Dendritic cell treated with granulocyte-macrophage colony-stimulating factor and Interleukin-4, amounts not matched to agents 40 ng/mL and 50 ng/mL, for 4 days (primary cell): ENCODE measurements at regions not wholly inside any gene's neighbourhood (a gene's known extent, or its start where the extent isn't known, plus 50 kb on each side); places are given as distances from the start of the nearest gene placed in this dataset.

ENCODE experiments used
- H3K27ac Mint-ChIP-seq: one replicate; pipeline ENCODE4 v1.8.0; 2022; ENCODE audit warnings: mild to moderate bottlenecking, mixed read lengths
- H3K27me3 Mint-ChIP-seq: one replicate; pipeline ENCODE4 v1.8.0; 2022; ENCODE audit warnings: mild to moderate bottlenecking, mixed read lengths
- H3K36me3 Mint-ChIP-seq: one replicate; pipeline ENCODE4 v1.8.0; 2022; ENCODE audit warnings: low read depth, mixed read lengths
- H3K4me1 Mint-ChIP-seq: one replicate; pipeline ENCODE4 v1.8.0; 2022; ENCODE audit warnings: low read depth, mixed read lengths
- H3K4me3 Mint-ChIP-seq: one replicate; pipeline ENCODE4 v1.8.0; 2022; ENCODE audit warnings: mild to moderate bottlenecking, moderate library complexity, mixed read lengths
- H3K9me3 Mint-ChIP-seq: one replicate; pipeline ENCODE4 v1.8.0; 2022; ENCODE audit warnings: mixed read lengths
- intact Hi-C: fragments of 100-400 bp; cut with micrococcal nuclease; formaldehyde crosslinking; loops from one replicate; pipeline ENCODE4 v1.15.0; 2022

- H3K36me3 Mint-ChIP-seq = no peaks in the 10 kb centered on the region
- H3K27ac Mint-ChIP-seq = no peak overlapping the region
- H3K27me3 Mint-ChIP-seq = no peaks in the 10 kb centered on the region
- H3K9me3 Mint-ChIP-seq = no peaks in the 10 kb centered on the region
- intact Hi-C loops = no loop called here
- no peak overlapping the region for H3K4me3 Mint-ChIP-seq
- no peaks in the 10 kb centered on the region for H3K4me1 Mint-ChIP-seq
Observed at GRCh38 chr5:38166832-38167231, 91.5 kb upstream of the EGFLAM start.

GRCh38 chr5:38165435-38165834, 92.9 kb upstream of the EGFLAM start:
- no peaks in the 10 kb centered on the region for H3K9me3 Mint-ChIP-seq
- intact Hi-C loops = no loop called here
- no peaks in the 10 kb centered on the region for H3K36me3 Mint-ChIP-seq
- H3K27ac Mint-ChIP-seq = no peak overlapping the region
- no peak overlapping the region for H3K4me3 Mint-ChIP-seq
- H3K4me1 Mint-ChIP-seq = no peaks in the 10 kb centered on the region
- no peaks in the 10 kb centered on the region for H3K27me3 Mint-ChIP-seq

- Mint-ChIP-seq H3K27ac (no peak overlapping the region), H3K4me3 (no peak overlapping the region), H3K9me3 (no peaks in the 10 kb centered on the region), H3K36me3 (no peaks in the 10 kb centered on the region), H3K27me3 (no peaks in the 10 kb centered on the region), H3K4me1 (no peaks in the 10 kb centered on the region)
- intact Hi-C loops = no loop called here
Observed at GRCh38 chr5:38164776-38165399, 93.5 kb upstream of the EGFLAM start.

GRCh38 chr5:38163636-38164237, 94.6 kb upstream of the EGFLAM start:
- H3K4me1 Mint-ChIP-seq = no peaks in the 10 kb centered on the region
- intact Hi-C loops = no loop called here
- no peaks in the 10 kb centered on the region for H3K9me3 Mint-ChIP-seq
- no peaks in the 10 kb centered on the region for H3K36me3 Mint-ChIP-seq
- H3K27me3 Mint-ChIP-seq = no peaks in the 10 kb centered on the region
- no peak overlapping the region for H3K27ac Mint-ChIP-seq
- H3K4me3 Mint-ChIP-seq = no peak overlapping the region

GRCh38 chr5:38162625-38163024, 95.7 kb upstream of the EGFLAM start:
- intact Hi-C loops = no loop called here
- no peaks in the 10 kb centered on the region for H3K9me3 Mint-ChIP-seq
- no peaks in the 10 kb centered on the region for H3K36me3 Mint-ChIP-seq
- no peak overlapping the region for H3K27ac Mint-ChIP-seq
- no peak overlapping the region for H3K4me3 Mint-ChIP-seq
- no peaks in the 10 kb centered on the region for H3K4me1 Mint-ChIP-seq
- H3K27me3 Mint-ChIP-seq = no peaks in the 10 kb centered on the region

GRCh38 chr5:38157024-38157423, 101.3 kb upstream of the EGFLAM start:
- no peaks in the 10 kb centered on the region for H3K36me3 Mint-ChIP-seq
- H3K4me1 Mint-ChIP-seq = no peaks in the 10 kb centered on the region
- intact Hi-C loops = no loop called here

GRCh38 chr5:38154615-38155204, 103.6 kb upstream of the EGFLAM start:
- Mint-ChIP-seq H3K27me3 (peaks cover 3% of the 10 kb centered on the region), H3K4me1 (no peaks in the 10 kb centered on the region), H3K4me3 (no peak overlapping the region), H3K27ac (no peak overlapping the region), H3K36me3 (no peaks in the 10 kb centered on the region), H3K9me3 (no peaks in the 10 kb centered on the region)
- intact Hi-C loops = no loop called here

More at GRCh38 chr5:38157024-38157423, 101.3 kb upstream of the EGFLAM start:
- Mint-ChIP-seq H3K9me3 (no peaks in the 10 kb centered on the region), H3K27ac (no peak overlapping the region), H3K4me3 (no peak overlapping the region), H3K27me3 (peaks cover 3% of the 10 kb centered on the region)

- Mint-ChIP-seq H3K4me3 (no peak overlapping the region), H3K36me3 (no peaks in the 10 kb centered on the region), H3K9me3 (no peaks in the 10 kb centered on the region), H3K4me1 (no peaks in the 10 kb centered on the region), H3K27ac (no peak overlapping the region), H3K27me3 (peaks cover 3% of the 10 kb centered on the region)
- intact Hi-C loops = no loop called here
Observed at GRCh38 chr5:38151878-38152277, 106.5 kb upstream of the EGFLAM start.

GRCh38 chr5:38149815-38150195, 108.6 kb upstream of the EGFLAM start:
- intact Hi-C loops = no loop called here
- no peak overlapping the region for H3K4me3 Mint-ChIP-seq
- peaks cover 1% of the 10 kb centered on the region for H3K27me3 Mint-ChIP-seq
- H3K27ac Mint-ChIP-seq = no peak overlapping the region
- no peaks in the 10 kb centered on the region for H3K4me1 Mint-ChIP-seq
- no peaks in the 10 kb centered on the region for H3K9me3 Mint-ChIP-seq
- no peaks in the 10 kb centered on the region for H3K36me3 Mint-ChIP-seq

GRCh38 chr5:38148021-38148625, 110.2 kb upstream of the EGFLAM start:
- Mint-ChIP-seq H3K4me3 (no peak overlapping the region), H3K4me1 (no peaks in the 10 kb centered on the region), H3K9me3 (no peaks in the 10 kb centered on the region), H3K27ac (no peak overlapping the region), H3K27me3 (no peaks in the 10 kb centered on the region), H3K36me3 (no peaks in the 10 kb centered on the region)
- intact Hi-C loops = no loop called here

GRCh38 chr5:38143384-38143783, 115.0 kb upstream of the EGFLAM start:
- no peaks in the 10 kb centered on the region for H3K27me3 Mint-ChIP-seq
- H3K36me3 Mint-ChIP-seq = no peaks in the 10 kb centered on the region
- intact Hi-C loops = no loop called here
- no peak overlapping the region for H3K27ac Mint-ChIP-seq
- H3K4me1 Mint-ChIP-seq = no peaks in the 10 kb centered on the region
- no peaks in the 10 kb centered on the region for H3K9me3 Mint-ChIP-seq
- no peak overlapping the region for H3K4me3 Mint-ChIP-seq

- no peak overlapping the region for H3K27ac Mint-ChIP-seq
- no peak overlapping the region for H3K4me3 Mint-ChIP-seq
- intact Hi-C loops = no loop called here
- no peaks in the 10 kb centered on the region for H3K4me1 Mint-ChIP-seq
- no peaks in the 10 kb centered on the region for H3K27me3 Mint-ChIP-seq
- H3K36me3 Mint-ChIP-seq = no peaks in the 10 kb centered on the region
- H3K9me3 Mint-ChIP-seq = no peaks in the 10 kb centered on the region
Observed at GRCh38 chr5:38141665-38142064, 116.7 kb upstream of the EGFLAM start.

GRCh38 chr5:38138574-38138973, 119.8 kb upstream of the EGFLAM start:
- H3K9me3 Mint-ChIP-seq = no peaks in the 10 kb centered on the region
- H3K4me1 Mint-ChIP-seq = no peaks in the 10 kb centered on the region
- H3K27ac Mint-ChIP-seq = no peak overlapping the region
- intact Hi-C loops = no loop called here
- H3K4me3 Mint-ChIP-seq = no peak overlapping the region
- H3K27me3 Mint-ChIP-seq = no peaks in the 10 kb centered on the region
- H3K36me3 Mint-ChIP-seq = no peaks in the 10 kb centered on the region

GRCh38 chr5:38135486-38136039, 122.8 kb upstream of the EGFLAM start:
- H3K27me3 Mint-ChIP-seq = no peaks in the 10 kb centered on the region
- H3K4me1 Mint-ChIP-seq = no peaks in the 10 kb centered on the region
- H3K27ac Mint-ChIP-seq = no peak overlapping the region
- no peaks in the 10 kb centered on the region for H3K36me3 Mint-ChIP-seq
- no peaks in the 10 kb centered on the region for H3K9me3 Mint-ChIP-seq
- intact Hi-C loops = no loop called here
- H3K4me3 Mint-ChIP-seq = no peak overlapping the region
